OCI-LY7 (cell line): ENCODE measurements at regions not wholly inside any gene's neighbourhood (a gene's known extent, or its start where the extent isn't known, plus 50 kb on each side); places are given as distances from the start of the nearest gene placed in this dataset.

Experiments
- BruUV-seq: library from RNA; stranded (reverse); fragments of 400-500 nt; replicated peaks from 2 replicates; lab custom pipeline; 2021; lab: Mats Ljungman, UMichigan
- CTCF ChIA-PET: fragments of 300-600 bp; sonication (Branson Sonifier 250); formaldehyde crosslinking; loops from one replicate; lab custom pipeline; 2022; ENCODE audit warnings: antibody characterized with exemption; ENCODE audit not compliant: unreplicated experiment; lab: Charles Lee
- POLR2A ChIA-PET: fragments of 300-600 bp; sonication (Branson Sonifier 250); formaldehyde crosslinking; loops from one replicate; lab custom pipeline; 2022; ENCODE audit warnings: antibody characterized with exemption; lab: Charles Lee
- DNase-seq: peaks from one replicate; pipeline ENCODE4 v3.0.0-alpha.2; 2015; ENCODE audit warnings: low spot score
- H2AFZ ChIP-seq: fragments of 200-600 bp; sonication (generic), shearing (Covaris generic); 2 replicates; pipeline ENCODE4 v1.6.1; 2014; ENCODE audit warnings: mild to moderate bottlenecking, antibody characterized with exemption, low read length, moderate library complexity
- H3K27ac ChIP-seq: fragments of 200-600 bp; sonication (generic); 2 replicates; pipeline ENCODE4 v1.5.1; 2014; ENCODE audit warnings: mixed run types, low read depth, mild to moderate bottlenecking, moderate library complexity, low read length, inconsistent platforms; ENCODE audit not compliant: poor library complexity, severe bottlenecking
- H3K36me3 ChIP-seq: fragments of 200-600 bp; sonication (generic); 2 replicates; pipeline ENCODE4 v1.6.1; 2014; ENCODE audit warnings: mild to moderate bottlenecking, antibody characterized with exemption, low read length, moderate library complexity, mixed read lengths; ENCODE audit not compliant: insufficient read depth
- H3K4me1 ChIP-seq: fragments of 200-600 bp; sonication (generic); 2 replicates; pipeline ENCODE4 v1.5.1; 2014; ENCODE audit warnings: mild to moderate bottlenecking, low read length; ENCODE audit not compliant: insufficient read depth, poor library complexity, severe bottlenecking
- H3K4me2 ChIP-seq: fragments of 200-600 bp; sonication (generic); 2 replicates; pipeline ENCODE4 v1.6.1; 2014; ENCODE audit warnings: mild to moderate bottlenecking, low read length
- H3K4me3 ChIP-seq: fragments of 200-600 bp; sonication (generic); 2 replicates; pipeline ENCODE4 v1.5.1; 2014; ENCODE audit warnings: mild to moderate bottlenecking, low read depth, low read length; ENCODE audit not compliant: poor library complexity, severe bottlenecking
- H3K79me2 ChIP-seq: fragments of 200-600 bp; sonication (generic); 2 replicates; pipeline ENCODE4 v1.6.1; 2016; ENCODE audit warnings: low read depth, mild to moderate bottlenecking, low read length, moderate library complexity, mixed read lengths; ENCODE audit not compliant: insufficient read depth
- H3K9me2 ChIP-seq: fragments of 200-600 bp; sonication (generic); 2 replicates; pipeline ENCODE4 v1.6.1; 2016; ENCODE audit warnings: mild to moderate bottlenecking, low read length, mixed read lengths; ENCODE audit not compliant: insufficient read depth
- H3K9me3 ChIP-seq: fragments of 200-600 bp; sonication (generic); 2 replicates; pipeline ENCODE4 v1.6.1; 2014; ENCODE audit warnings: mild to moderate bottlenecking, mixed run types, low read length, mixed read lengths
- H4K20me1 ChIP-seq: fragments of 200-600 bp; sonication (generic); 2 replicates; pipeline ENCODE4 v1.6.1; 2014; ENCODE audit warnings: mild to moderate bottlenecking, antibody characterized with exemption, low read length, moderate library complexity, mixed read lengths; ENCODE audit not compliant: insufficient read depth
- EZH2phosphoT487 ChIP-seq: fragments of 200-600 bp; sonication (generic); IDR thresholded peaks from 2 replicates; pipeline ENCODE4 v1.6.1; 2018; ENCODE audit warnings: low read depth, borderline replicate concordance, mild to moderate bottlenecking, mixed run types, antibody characterized with exemption, low read length, moderate library complexity, mixed read lengths
- intact Hi-C: fragments of 100-400 bp; cut with micrococcal nuclease; formaldehyde crosslinking; loops from one replicate; pipeline ENCODE4 v1.10.0; 2022; ENCODE audit not compliant: unreplicated experiment
- TF ChIP-seq, protein P1 (sequence below): fragments of 200-600 bp; sonication (generic); conservative IDR thresholded peaks from 2 replicates; pipeline ENCODE4 v1.5.1; 2014; ENCODE audit warnings: mild to moderate bottlenecking, antibody characterized with exemption, low read length, moderate library complexity, mixed read lengths

DNA sequence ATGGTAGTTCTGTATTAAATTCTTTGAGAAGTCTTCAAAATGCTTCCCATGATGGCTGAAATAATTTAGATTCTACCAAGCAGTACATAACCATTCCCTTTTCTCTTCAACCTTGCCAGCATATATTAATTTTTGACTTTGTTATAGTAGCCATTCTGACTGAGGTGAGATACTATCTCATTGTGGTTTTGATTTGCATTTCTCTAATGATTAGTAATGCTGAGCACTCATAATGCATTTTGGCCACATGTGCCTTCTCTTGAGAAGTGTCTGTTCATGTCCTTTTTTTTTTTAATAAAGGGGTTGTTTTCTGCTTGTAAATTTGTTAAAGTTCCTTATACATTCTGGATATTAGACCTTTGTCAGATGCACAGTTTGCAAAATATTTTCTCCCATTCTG, 173.9 kb downstream of the CALCRL start:
- no peaks in the 10 kb centered on the region for H3K9me3 ChIP-seq
- BruUV-seq = no TSS peak
- H3K4me2 ChIP-seq = no peak overlapping the region
- no peaks in the 10 kb centered on the region for H3K79me2 ChIP-seq
- ChIA-PET CTCF (no interaction called here), POLR2A (no interaction called here)
- no peaks in the 10 kb centered on the region for H4K20me1 ChIP-seq
- no peaks in the 10 kb centered on the region for H3K4me1 ChIP-seq
- H3K27ac ChIP-seq = no peak overlapping the region
- TF ChIP-seq, protein P1, sequence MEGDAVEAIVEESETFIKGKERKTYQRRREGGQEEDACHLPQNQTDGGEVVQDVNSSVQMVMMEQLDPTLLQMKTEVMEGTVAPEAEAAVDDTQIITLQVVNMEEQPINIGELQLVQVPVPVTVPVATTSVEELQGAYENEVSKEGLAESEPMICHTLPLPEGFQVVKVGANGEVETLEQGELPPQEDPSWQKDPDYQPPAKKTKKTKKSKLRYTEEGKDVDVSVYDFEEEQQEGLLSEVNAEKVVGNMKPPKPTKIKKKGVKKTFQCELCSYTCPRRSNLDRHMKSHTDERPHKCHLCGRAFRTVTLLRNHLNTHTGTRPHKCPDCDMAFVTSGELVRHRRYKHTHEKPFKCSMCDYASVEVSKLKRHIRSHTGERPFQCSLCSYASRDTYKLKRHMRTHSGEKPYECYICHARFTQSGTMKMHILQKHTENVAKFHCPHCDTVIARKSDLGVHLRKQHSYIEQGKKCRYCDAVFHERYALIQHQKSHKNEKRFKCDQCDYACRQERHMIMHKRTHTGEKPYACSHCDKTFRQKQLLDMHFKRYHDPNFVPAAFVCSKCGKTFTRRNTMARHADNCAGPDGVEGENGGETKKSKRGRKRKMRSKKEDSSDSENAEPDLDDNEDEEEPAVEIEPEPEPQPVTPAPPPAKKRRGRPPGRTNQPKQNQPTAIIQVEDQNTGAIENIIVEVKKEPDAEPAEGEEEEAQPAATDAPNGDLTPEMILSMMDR = no peak
- TF ChIP-seq EZH2phosphoT487 = no peak
- no peak for DNase-seq
- no peaks in the 10 kb centered on the region for H3K36me3 ChIP-seq
- H3K4me3 ChIP-seq = no peak overlapping the region
- H2AFZ ChIP-seq = no peak overlapping the region
- no peaks in the 10 kb centered on the region for H3K9me2 ChIP-seq
- intact Hi-C loops = no loop called here

DNA sequence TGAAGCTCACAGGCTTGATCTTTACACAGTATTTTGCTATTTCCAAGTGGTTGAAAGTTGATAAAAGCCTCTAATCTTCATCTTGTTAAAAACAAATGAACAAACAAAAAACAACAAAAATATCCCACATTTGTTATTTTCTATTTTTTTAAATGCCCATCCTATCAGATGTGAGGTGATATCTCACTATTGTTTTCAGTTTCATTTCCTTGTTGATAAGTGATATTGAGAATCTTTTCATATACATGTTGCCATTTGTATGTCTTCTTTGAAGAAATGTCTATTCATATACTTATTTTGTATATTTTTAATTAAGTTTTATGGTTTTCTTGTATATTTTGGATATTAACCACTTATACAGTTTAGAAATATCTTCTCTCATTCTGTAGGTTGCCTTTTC, 175.8 kb downstream of the CALCRL start:
- Histone ChIP-seq H3K79me2 (no peaks in the 10 kb centered on the region), H3K36me3 (no peaks in the 10 kb centered on the region), H3K9me3 (no peaks in the 10 kb centered on the region), H3K27ac (no peak overlapping the region), H3K4me3 (no peak overlapping the region), H3K4me1 (no peaks in the 10 kb centered on the region), H3K4me2 (no peak overlapping the region), H2AFZ (no peak overlapping the region), H3K9me2 (no peaks in the 10 kb centered on the region), H4K20me1 (no peaks in the 10 kb centered on the region)
- BruUV-seq = no TSS peak
- POLR2A ChIA-PET = no interaction called here
- no peak for DNase-seq
- intact Hi-C loops = no loop called here
- CTCF ChIA-PET = no interaction called here
- no peak for TF ChIP-seq EZH2phosphoT487
- TF ChIP-seq, protein P1 = no peak

DNA sequence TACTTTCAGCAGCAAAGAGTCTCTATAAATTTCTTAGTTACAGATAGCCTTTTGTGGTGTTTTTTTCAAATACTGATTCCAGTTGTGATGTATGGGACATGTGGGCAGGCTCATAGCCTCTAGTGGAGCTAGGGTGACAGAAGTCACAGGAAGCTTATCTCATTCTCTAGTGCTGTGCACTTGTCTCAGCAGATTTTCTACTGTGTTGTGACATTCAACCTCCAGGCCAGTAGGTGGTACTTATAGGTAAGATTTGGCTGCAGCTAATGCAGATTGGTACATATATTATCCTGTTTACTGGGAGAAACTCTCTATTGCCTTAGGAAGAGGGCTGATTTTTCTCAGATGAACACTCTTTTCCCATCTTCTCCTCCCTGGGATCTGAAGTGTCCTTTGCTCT, 176.2 kb downstream of the CALCRL start:
- no peaks in the 10 kb centered on the region for H3K9me2 ChIP-seq
- TF ChIP-seq, protein P1 = no peak
- no peak for TF ChIP-seq EZH2phosphoT487
- no peaks in the 10 kb centered on the region for H3K9me3 ChIP-seq
- no peak overlapping the region for H3K4me3 ChIP-seq
- no peak overlapping the region for H3K27ac ChIP-seq
- BruUV-seq = no TSS peak
- intact Hi-C loops = no loop called here
- ChIA-PET CTCF (no interaction called here), POLR2A (no interaction called here)
- H3K36me3 ChIP-seq = no peaks in the 10 kb centered on the region
- DNase-seq = no peak
- no peaks in the 10 kb centered on the region for H3K4me1 ChIP-seq
- H3K4me2 ChIP-seq = no peak overlapping the region
- H3K79me2 ChIP-seq = no peaks in the 10 kb centered on the region
- no peaks in the 10 kb centered on the region for H4K20me1 ChIP-seq
- H2AFZ ChIP-seq = no peak overlapping the region
